ENCODE measurements at regions not wholly inside any gene's neighbourhood (a gene's known extent, or its start where the extent isn't known, plus 50 kb on each side); places are given as distances from the start of the nearest gene placed in this dataset.

GRCh38 chr1:39116860-39117728 is 87.4 kb upstream of the MACF1 start (continued):
- TF ChIP-seq ZNF511 (CRISPR knock-in tag; IDR thresholded peaks at IDR 0.05), result no peak
- TF ChIP-seq ZNF316 (IDR thresholded peaks at IDR 0.05), result no peak
- no peak for TF ChIP-seq NR1H2 (CRISPR knock-in tag; IDR thresholded peaks at IDR 0.05)
- TF ChIP-seq ATF6 (CRISPR knock-in tag; IDR thresholded peaks at IDR 0.05), result no peak
- no peak for TF ChIP-seq SREBF1 (IDR thresholded peaks at IDR 0.05; ENCODE audit: borderline replicate concordance, low read depth, low read length)
- no peak for TF ChIP-seq ZNF609 (CRISPR knock-in tag; IDR thresholded peaks at IDR 0.05; ENCODE audit: borderline replicate concordance)
- TF ChIP-seq FOXA3 (CRISPR knock-in tag; conservative IDR thresholded peaks at IDR 0.05 in 1 of 2, IDR thresholded peaks at IDR 0.05 in 1 of 2), result peak in 1 of 2 experiments; percentile 38; a peak in 1 of 4 replicates
- no peak for TF ChIP-seq ZNF398 (CRISPR knock-in tag; IDR thresholded peaks at IDR 0.05)
- TF ChIP-seq NFE2 (IDR thresholded peaks at IDR 0.05; ENCODE audit: low read depth), result peak; percentile 29; the same call in 1 of the 2 replicates
- no peak for TF ChIP-seq TAL1 (IDR thresholded peaks at IDR 0.05)
- no peak for TF ChIP-seq RBFOX2 (IDR thresholded peaks at IDR 0.05; ENCODE audit: low read depth, low read length)
- no peak for TF ChIP-seq ZBTB33 (CRISPR knock-in tag; IDR thresholded peaks at IDR 0.05)
